SK-N-SH (cell line): ENCODE measurements at regions not wholly inside any gene's neighbourhood (a gene's known extent, or its start where the extent isn't known, plus 50 kb on each side); places are given as distances from the start of the nearest gene placed in this dataset.

Experiments
- CTCF ChIA-PET: fragments of 300-600, 350-600 bp; formaldehyde crosslinking; extraction: SDS; loops from one replicate; lab custom pipeline; 2021; lab: Yijun Ruan, JAX
- POLR2A ChIA-PET: fragments of 350-600 bp; sonication (Branson Sonifier 250); formaldehyde crosslinking; extraction: SDS; loops from one replicate; lab custom pipeline; 2020; ENCODE audit warnings: antibody characterized with exemption, inconsistent platforms; lab: Yijun Ruan, JAX
- DNase-seq: peaks from one replicate; pipeline ENCODE4 v3.0.0; 2012
- H2AFZ ChIP-seq: fragments of 200-600 bp; sonication (generic); 2 replicates; pipeline ENCODE4 v1.8.1; 2016; ENCODE audit warnings: antibody characterized with exemption, mild to moderate bottlenecking, low read depth
- H3F3A ChIP-seq: fragments of 200-600 bp; sonication (generic); replicated peaks from 2 replicates; pipeline ENCODE3; 2016; ENCODE audit warnings: antibody characterized with exemption, mild to moderate bottlenecking; ENCODE audit not compliant: insufficient read depth
- H3K27ac ChIP-seq, 2 experiments: fragments of 200-500 bp in 1 of 2; fragments of 200-600 bp in 1 of 2; sonication (Bioruptor generic) in 1 of 2; sonication (generic), shearing (Covaris generic) in 1 of 2; 2 replicates each; pipeline versions ENCODE4 v1.5.1 to v1.6.1; 2014 to 2016; ENCODE audit warnings: low read depth in 2 of 2, inconsistent platforms in 1 of 2, low read length in 1 of 2, mild to moderate bottlenecking in 1 of 2, mixed read lengths in 1 of 2
- H3K27me3 ChIP-seq: fragments of 200-600 bp; sonication (generic), shearing (Covaris generic); 2 replicates; pipeline ENCODE4 v1.6.1; 2016; ENCODE audit warnings: mixed run types; ENCODE audit not compliant: insufficient read depth
- H3K36me3 ChIP-seq, 2 experiments: fragments of 200-500 bp in 1 of 2; fragments of 200-600 bp in 1 of 2; sonication (Bioruptor generic) in 1 of 2; sonication (generic) in 1 of 2; replicated peaks in 1 of 2; 2 replicates each; pipeline versions ENCODE3 to v1.5.1; 2014 to 2016; ENCODE audit warnings: low read length in 1 of 2, mild to moderate bottlenecking in 1 of 2; ENCODE audit not compliant: insufficient read depth in 2 of 2, control insufficient read depth in 1 of 2
- H3K4me1 ChIP-seq, 2 experiments: fragments of 200-500 bp in 1 of 2; fragments of 200-600 bp in 1 of 2; sonication (Bioruptor generic) in 1 of 2; sonication (generic), shearing (Covaris generic) in 1 of 2; 2 replicates each; pipeline versions ENCODE4 v1.5.1 to v1.6.1; 2014 to 2016; ENCODE audit warnings: low read depth in 1 of 2, low read length in 1 of 2, mixed run types in 1 of 2; ENCODE audit not compliant: insufficient read depth in 2 of 2, control insufficient read depth in 1 of 2
- H3K4me2 ChIP-seq: fragments of 200-600 bp; sonication (generic), shearing (Covaris generic); 2 replicates; pipeline ENCODE4 v1.6.1; 2017; ENCODE audit warnings: mixed run types
- H3K4me3 ChIP-seq, 2 experiments: fragments of 200-500 bp in 1 of 2; fragments of 200-600 bp in 1 of 2; sonication (Bioruptor generic) in 1 of 2; sonication (generic), shearing (Covaris generic) in 1 of 2; 2 replicates each; pipeline versions ENCODE4 v1.5.1 to v1.8.1; 2014 to 2016; ENCODE audit warnings: low read depth in 2 of 2, inconsistent platforms in 1 of 2, low read length in 1 of 2, mild to moderate bottlenecking in 1 of 2, mixed read lengths in 1 of 2, moderate library complexity in 1 of 2
- H3K79me2 ChIP-seq: fragments of 200-600 bp; sonication (generic); 2 replicates; pipeline ENCODE4 v1.8.1; 2017; ENCODE audit warnings: mild to moderate bottlenecking; ENCODE audit not compliant: insufficient read depth
- H3K9ac ChIP-seq: fragments of 200-600 bp; sonication (generic); 2 replicates; pipeline ENCODE4 v1.6.1; 2017; ENCODE audit warnings: mixed run types
- H3K9me2 ChIP-seq: fragments of 200-600 bp; sonication (generic); 2 replicates; pipeline ENCODE4 v1.6.1; 2017; ENCODE audit warnings: mixed run types
- H3K9me3 ChIP-seq: fragments of 200-600 bp; sonication (generic); 2 replicates; pipeline ENCODE4 v1.6.1; 2017; ENCODE audit warnings: mixed run types, mild to moderate bottlenecking, moderate library complexity
- H4K20me1 ChIP-seq: fragments of 200-600 bp; sonication (generic); 2 replicates; pipeline ENCODE4 v1.6.1; 2017; ENCODE audit warnings: mild to moderate bottlenecking, mixed run types; ENCODE audit not compliant: insufficient read depth
- CHD2 ChIP-seq: fragments of 150-350 bp; IDR thresholded peaks from 2 replicates; pipeline ENCODE4 v1.6.1; 2018; ENCODE audit warnings: low read length; ENCODE audit not compliant: partially characterized antibody
- CTCF ChIP-seq: fragments of 200-600 bp; sonication (generic); IDR thresholded peaks from 2 replicates; pipeline ENCODE4 v1.6.1; 2017; ENCODE audit warnings: antibody characterized with exemption, mild to moderate bottlenecking, moderate library complexity
- EP300 ChIP-seq, 2 experiments: IDR thresholded peaks; 2 replicates each; pipeline versions ENCODE4 v1.4.0 to v1.6.1; 2012; ENCODE audit warnings: borderline replicate concordance in 1 of 2, low read depth in 1 of 2, low read length in 1 of 2
- GATA2 ChIP-seq: sonication (generic); formaldehyde crosslinking; IDR thresholded peaks from 2 replicates; pipeline ENCODE4 v1.5.0; 2020; ENCODE audit warnings: mild to moderate bottlenecking, missing genetic modification reagents
- IRF3 ChIP-seq: fragments of 150-350 bp; IDR thresholded peaks from 2 replicates; pipeline ENCODE4 v1.6.1; 2016; ENCODE audit warnings: mild to moderate bottlenecking, low read depth, low read length
- NRF1 ChIP-seq: IDR thresholded peaks from 2 replicates; pipeline ENCODE4 v1.6.1; 2012; ENCODE audit warnings: low read depth, mild to moderate bottlenecking, low read length
- POLR2AphosphoS5 ChIP-seq: IDR thresholded peaks from 2 replicates; pipeline ENCODE4 v1.6.1; 2012; ENCODE audit warnings: low read depth, low read length
- RAD21 ChIP-seq: IDR thresholded peaks from 2 replicates; pipeline ENCODE4 v1.6.1; 2012; ENCODE audit warnings: mild to moderate bottlenecking, low read length
- RCOR1 ChIP-seq: fragments of 150-350 bp; IDR thresholded peaks from 2 replicates; pipeline ENCODE4 v1.6.1; 2017; ENCODE audit warnings: antibody characterized with exemption, low read length
- RFX5 ChIP-seq: IDR thresholded peaks from 2 replicates; pipeline ENCODE4 v1.6.1; 2012; ENCODE audit warnings: mild to moderate bottlenecking, improper control_type of control experiment, low read length
- RXRA ChIP-seq: IDR thresholded peaks from 2 replicates; pipeline ENCODE4 v1.4.0; 2012; ENCODE audit warnings: low read depth, mild to moderate bottlenecking, borderline replicate concordance
- SIN3A ChIP-seq: IDR thresholded peaks from 2 replicates; pipeline ENCODE4 v1.6.1; 2012; ENCODE audit warnings: low read depth, mild to moderate bottlenecking, low read length, moderate library complexity, borderline replicate concordance
- SMC3 ChIP-seq: IDR thresholded peaks from 2 replicates; pipeline ENCODE4 v1.6.1; 2012; ENCODE audit warnings: low read depth, low read length, improper control_type of control experiment
- TAF1 ChIP-seq: IDR thresholded peaks from 2 replicates; pipeline ENCODE4 v1.6.1; 2012; ENCODE audit warnings: low read depth, mild to moderate bottlenecking, low read length, moderate library complexity, borderline replicate concordance
- TCF12 ChIP-seq: IDR thresholded peaks from 2 replicates; pipeline ENCODE4 v1.4.0; 2012
- TEAD4 ChIP-seq: IDR thresholded peaks from 2 replicates; pipeline ENCODE4 v1.4.0; 2012; ENCODE audit warnings: mild to moderate bottlenecking, borderline replicate concordance; ENCODE audit not compliant: insufficient read depth
- USF2 ChIP-seq: fragments of 150-350 bp; IDR thresholded peaks from 2 replicates; pipeline ENCODE4 v1.6.1; 2017; ENCODE audit warnings: antibody characterized with exemption, low read length, low read depth, borderline replicate concordance
- WGBS: methylation state at CpG from one replicate; pipeline ENCODE4 v1.1.6; 2017; ENCODE audit warnings: low lambda C conversion rate; 5-methylcytosine and 5-hydroxymethylcytosine counted together

GRCh38 chr15:81072551-81072950 is 61.5 kb upstream of the CFAP161 start:
- CTCF ChIA-PET, result interaction anchor here (1.0 kb wide), 1 partner anchor 33 kb away, joined by 3 read pairs; no protein-coding TSS in a partner anchor
- no peak for TF ChIP-seq RFX5
- TF ChIP-seq NRF1, result no peak
- H2AFZ ChIP-seq, result no peak overlapping the region
- DNase-seq, result no peak
- no peaks in the 10 kb centered on the region for H3K9me3 ChIP-seq
- no peaks in the 10 kb centered on the region for H3K9me2 ChIP-seq
- no peaks in the 10 kb centered on the region for H3K79me2 ChIP-seq
- POLR2A ChIA-PET, result no interaction called here
- no peaks in the 10 kb centered on the region for H3K4me1 ChIP-seq
- no peak overlapping the region for H3K9ac ChIP-seq
- no peak overlapping the region for H3K27ac ChIP-seq
- H3F3A ChIP-seq, result no peaks in the 10 kb centered on the region
- H4K20me1 ChIP-seq, result no peaks in the 10 kb centered on the region
- H3K4me2 ChIP-seq, result no peak overlapping the region
- H3K27me3 ChIP-seq, result no peaks in the 10 kb centered on the region
- WGBS, result 37% methylated on average over 5 of the region's 5 CpGs
- no peak overlapping the region for H3K4me3 ChIP-seq
- no peaks in the 10 kb centered on the region for H3K36me3 ChIP-seq

- POLR2A ChIA-PET, result no interaction called here
- H3K79me2 ChIP-seq, result no peaks in the 10 kb centered on the region
- H3K9ac ChIP-seq, result no peak overlapping the region
- H3K27me3 ChIP-seq, result no peaks in the 10 kb centered on the region
- 46% methylated on average over 1 of the region's 1 CpG for WGBS
- H3K4me1 ChIP-seq, result no peaks in the 10 kb centered on the region
- H3F3A ChIP-seq, result no peaks in the 10 kb centered on the region
- CTCF ChIA-PET, result interaction anchor here (1.2 to 1.7 kb wide), 2 partner anchors 82 to 192 kb away, joined by 3 to 7 read pairs; no protein-coding TSS in a partner anchor
- no peak overlapping the region for H3K4me3 ChIP-seq
- DNase-seq, result no peak
- no peak overlapping the region for H2AFZ ChIP-seq
- H3K9me3 ChIP-seq, result no peaks in the 10 kb centered on the region
- no peak overlapping the region for H3K27ac ChIP-seq
- H3K36me3 ChIP-seq, result no peaks in the 10 kb centered on the region
- H3K9me2 ChIP-seq, result no peaks in the 10 kb centered on the region
- H3K4me2 ChIP-seq, result no peak overlapping the region
- H4K20me1 ChIP-seq, result no peaks in the 10 kb centered on the region
- TF ChIP-seq TAF1 (no peak), RFX5 (no peak), TCF12 (no peak), RCOR1 (no peak), IRF3 (no peak), RAD21 (no peak), SMC3 (no peak), POLR2AphosphoS5 (no peak), EP300 (IDR thresholded peaks at IDR 0.05; ENCODE audit: borderline replicate concordance in 1 of 2, low read depth in 1 of 2, low read length in 1 of 2) (no peak), CHD2 (no peak), SIN3A (no peak), TEAD4 (no peak), USF2 (no peak), RXRA (no peak), GATA2 (no peak), CTCF (no peak)
- TF ChIP-seq, all 33 proteins: peak for 0
Observed at GRCh38 chr15:81073801-81074200, 60.3 kb upstream of the CFAP161 start.
